Activated B cell treated with CpG ODN at 0.5 μM for 24 hours (primary cell): ENCODE measurements at regions not wholly inside any gene's neighbourhood (a gene's known extent, or its start where the extent isn't known, plus 50 kb on each side); places are given as distances from the start of the nearest gene placed in this dataset.
"Not testable (repeated sequence)": the region's sequence is repeated elsewhere in the genome, so short reads cannot be mapped to it uniquely, and the experiment has no call there.

Experiments used
- ATAC-seq: fragments of 200-7000 bp; cut with Tn5 transposase; one replicate; pipeline ENCODE4 v1.10.0; 2021; ENCODE audit warnings: low read depth, mild to moderate bottlenecking, moderate library complexity
- CTCF ChIA-PET: fragments of 350-600 bp; sonication (Branson Sonifier 250); formaldehyde crosslinking; loops from one replicate; lab custom pipeline; 2021; ENCODE audit warnings: antibody characterized with exemption; lab: Charles Lee
- POLR2A ChIA-PET: fragments of 350-600 bp; sonication (Branson Sonifier 250); formaldehyde crosslinking; loops from one replicate; lab custom pipeline; 2021; ENCODE audit warnings: antibody characterized with exemption; lab: Charles Lee
- DNase-seq: peaks from one replicate; pipeline ENCODE4 v3.0.0; 2022
- H3K27ac Mint-ChIP-seq: one replicate; pipeline ENCODE4 v1.8.0; 2020; ENCODE audit warnings: mixed read lengths
- H3K27me3 Mint-ChIP-seq: one replicate; pipeline ENCODE4 v1.8.0; 2021; ENCODE audit warnings: mixed read lengths
- H3K36me3 Mint-ChIP-seq: one replicate; pipeline ENCODE4 v1.8.0; 2021; ENCODE audit warnings: low read depth, mixed read lengths
- H3K4me1 Mint-ChIP-seq: one replicate; pipeline ENCODE4 v1.8.0; 2021; ENCODE audit warnings: mixed read lengths
- H3K4me3 Mint-ChIP-seq: one replicate; pipeline ENCODE4 v1.8.0; 2020; ENCODE audit warnings: mild to moderate bottlenecking, mixed read lengths
- H3K9me3 Mint-ChIP-seq: one replicate; pipeline ENCODE4 v1.8.0; 2020; ENCODE audit warnings: mixed read lengths
- CTCF ChIP-seq: fragments of 200-600 bp; IDR thresholded peaks from one replicate; pipeline ENCODE4 v1.8.0; 2022; ENCODE audit warnings: antibody characterized with exemption, mild to moderate bottlenecking
- intact Hi-C: fragments of 100-400 bp; cut with micrococcal nuclease; formaldehyde crosslinking; loops from one replicate; pipeline ENCODE4 v1.15.1; 2024

GRCh38 chr20:19921284-19921793, 95.8 kb upstream of the NAA20 start:
- Mint-ChIP-seq H3K27ac (no peak overlapping the region), H3K9me3 (no peaks in the 10 kb centered on the region), H3K4me3 (no peak overlapping the region), H3K4me1 (peaks cover 23% of the 10 kb centered on the region), H3K36me3 (no peaks in the 10 kb centered on the region), H3K27me3 (no peaks in the 10 kb centered on the region)
- ChIA-PET CTCF (no interaction called here), POLR2A (interaction anchor here (0.6 kb wide), 1 partner anchor 106 kb away, joined by 3 read pairs; no protein-coding TSS in a partner anchor)
- intact Hi-C loops = no loop called here
- ATAC-seq (no peak), DNase-seq (no peak)
- no peak for TF ChIP-seq CTCF

- H3K36me3 Mint-ChIP-seq, intact Hi-C loops, H3K9me3 Mint-ChIP-seq, CTCF ChIA-PET, H3K4me3 Mint-ChIP-seq, H3K27ac Mint-ChIP-seq, ATAC-seq, H3K27me3 Mint-ChIP-seq, DNase-seq: not testable (repeated sequence)
- peaks cover 18% of the 10 kb centered on the region for H3K4me1 Mint-ChIP-seq
- POLR2A ChIA-PET = interaction anchor here (0.6 kb wide), 2 partner anchors 13 to 107 kb away, joined by 3 read pairs; no protein-coding TSS in a partner anchor
These were observed 95.3 kb upstream of the NAA20 start for GRCh38 chr20:19921829-19922228.

- POLR2A ChIA-PET = no interaction called here
- Mint-ChIP-seq H3K4me3 (no peak overlapping the region), H3K36me3 (no peaks in the 10 kb centered on the region), H3K27ac (no peak overlapping the region), H3K27me3 (no peaks in the 10 kb centered on the region), H3K9me3 (no peaks in the 10 kb centered on the region), H3K4me1 (peaks cover 11% of the 10 kb centered on the region)
- ATAC-seq (no peak), DNase-seq (no peak)
- TF ChIP-seq CTCF = no peak
- intact Hi-C loops = no loop called here
- CTCF ChIA-PET = no interaction called here
These were observed 94.4 kb upstream of the NAA20 start for GRCh38 chr20:19922716-19923115.

GRCh38 chr20:19923762-19924161, 93.4 kb upstream of the NAA20 start:
- no peak overlapping the region for H3K4me3 Mint-ChIP-seq
- intact Hi-C loops = no loop called here
- peaks cover under 1% of the 10 kb centered on the region for H3K4me1 Mint-ChIP-seq
- no peak for TF ChIP-seq CTCF
- no peaks in the 10 kb centered on the region for H3K27me3 Mint-ChIP-seq
- H3K9me3 Mint-ChIP-seq = no peaks in the 10 kb centered on the region
- no peaks in the 10 kb centered on the region for H3K36me3 Mint-ChIP-seq
- no peak for DNase-seq
- ChIA-PET POLR2A (no interaction called here), CTCF (no interaction called here)
- no peak overlapping the region for H3K27ac Mint-ChIP-seq
- no peak for ATAC-seq

GRCh38 chr20:19924255-19924654, 92.9 kb upstream of the NAA20 start:
- no peak for TF ChIP-seq CTCF
- POLR2A ChIA-PET = no interaction called here
- no peak overlapping the region for H3K27ac Mint-ChIP-seq
- no peak overlapping the region for H3K4me3 Mint-ChIP-seq
- no peak for ATAC-seq
- intact Hi-C loops = no loop called here
- CTCF ChIA-PET = no interaction called here
- no peaks in the 10 kb centered on the region for H3K36me3 Mint-ChIP-seq
- DNase-seq = no peak
- no peaks in the 10 kb centered on the region for H3K4me1 Mint-ChIP-seq
- H3K27me3 Mint-ChIP-seq = no peaks in the 10 kb centered on the region
- no peaks in the 10 kb centered on the region for H3K9me3 Mint-ChIP-seq

- Mint-ChIP-seq H3K36me3 (no peaks in the 10 kb centered on the region), H3K27me3 (no peaks in the 10 kb centered on the region), H3K4me3 (no peak overlapping the region), H3K9me3 (no peaks in the 10 kb centered on the region), H3K4me1 (no peaks in the 10 kb centered on the region), H3K27ac (no peak overlapping the region)
- ATAC-seq = no peak
- POLR2A ChIA-PET = no interaction called here
- intact Hi-C loops = no loop called here
- CTCF ChIA-PET = no interaction called here
- DNase-seq = no peak
- no peak for TF ChIP-seq CTCF
These were observed 90.6 kb upstream of the NAA20 start for GRCh38 chr20:19926591-19926990.
